GM12878 (cell line): ENCODE measurements at regions not wholly inside any gene's neighbourhood (a gene's known extent, or its start where the extent isn't known, plus 50 kb on each side); places are given as distances from the start of the nearest gene placed in this dataset.

Experiments used
- ATAC-seq: fragments of 200-7000 bp; cut with Tn5 transposase; 3 replicates; pipeline ENCODE4 v1.9.1; 2020; ENCODE audit warnings: mild to moderate bottlenecking, moderate library complexity
- BruUV-seq: library from RNA; stranded (reverse); fragments of 400-500 nt; replicated peaks from 2 replicates; lab custom pipeline; 2021; lab: Mats Ljungman, UMichigan
- CTCF ChIA-PET: fragments of 300-600 bp; sonication (Branson Sonifier 250); formaldehyde crosslinking; extraction: SDS; loops from one replicate; lab custom pipeline; 2021; ENCODE audit warnings: inconsistent platforms; lab: Yijun Ruan, JAX
- POLR2A ChIA-PET: fragments of 350-600 bp; formaldehyde crosslinking; extraction: SDS; loops from one replicate; lab custom pipeline; 2021; ENCODE audit warnings: inconsistent platforms; lab: Charles Lee
- RAD21 ChIA-PET: fragments of 300-600 bp; sonication (Branson Sonifier 250); formaldehyde crosslinking; loops from one replicate; lab custom pipeline; 2023; ENCODE audit warnings: antibody characterized with exemption; ENCODE audit not compliant: unreplicated experiment; lab: Charles Lee
- SMC1A ChIA-PET: fragments of 300-600 bp; sonication (Branson Sonifier 250); formaldehyde crosslinking; loops from one replicate; lab custom pipeline; 2023; ENCODE audit not compliant: unreplicated experiment, uncharacterized antibody; lab: Charles Lee
- DNase-seq: peaks from one replicate; pipeline ENCODE4 v3.0.0-alpha.2; 2011; ENCODE audit warnings: low read depth, low spot score
- FAIRE-seq: peaks from 3 replicates; lab custom pipeline; 2011; peaks lifted over from hg19 to GRCh38; lab: Jason Lieb, UNC
- H2AFZ ChIP-seq: 2 replicates; pipeline ENCODE4 v1.6.0; 2011; ENCODE audit warnings: low read depth, low read length, control low read depth; ENCODE audit not compliant: control insufficient read depth
- H3K27ac ChIP-seq: 2 replicates; pipeline ENCODE4 v1.5.1; 2011; ENCODE audit warnings: control low read depth; ENCODE audit not compliant: control insufficient read depth, insufficient read depth
- H3K27me3 ChIP-seq, 2 experiments: replicated peaks in 1 of 2; 2 replicates each; pipeline versions ENCODE4 v1.6.0 to v1.6.1; 2011; ENCODE audit warnings: low read length in 1 of 2; ENCODE audit not compliant: control insufficient read depth in 2 of 2, insufficient read depth in 2 of 2
- H3K36me3 ChIP-seq, 2 experiments: 2 replicates each; pipeline ENCODE4 v1.5.1; 2011; ENCODE audit warnings: low read length in 1 of 2; ENCODE audit not compliant: control insufficient read depth in 2 of 2, insufficient read depth in 2 of 2
- H3K4me1 ChIP-seq: 2 replicates; pipeline ENCODE4 v1.6.1; 2011; ENCODE audit warnings: mild to moderate bottlenecking, low read length, moderate library complexity, mixed read lengths; ENCODE audit not compliant: control insufficient read depth, insufficient read depth
- H3K4me2 ChIP-seq: 2 replicates; pipeline ENCODE4 v1.6.0; 2011; ENCODE audit warnings: control low read depth; ENCODE audit not compliant: control insufficient read depth, insufficient read depth
- H3K4me3 ChIP-seq: fragments of 200-600 bp; sonication (generic); 2 replicates; pipeline ENCODE4 v1.5.1; 2016
- H3K79me2 ChIP-seq: 2 replicates; pipeline ENCODE4 v1.6.0; 2011; ENCODE audit warnings: low read length; ENCODE audit not compliant: control insufficient read depth, insufficient read depth
- H3K9ac ChIP-seq: 2 replicates; pipeline ENCODE4 v1.8.0; 2011; ENCODE audit warnings: low read length, control low read depth, mixed read lengths; ENCODE audit not compliant: control insufficient read depth, insufficient read depth
- H3K9me3 ChIP-seq: replicated peaks from 3 replicates; pipeline ENCODE4 v1.5.1; 2011; ENCODE audit warnings: mild to moderate bottlenecking, low read length; ENCODE audit not compliant: control insufficient read depth, insufficient read depth
- H4K20me1 ChIP-seq: 2 replicates; pipeline ENCODE4 v1.6.0; 2011; ENCODE audit not compliant: control insufficient read depth, insufficient read depth
- ATF2 ChIP-seq: IDR thresholded peaks from 2 replicates; pipeline ENCODE4 v1.6.1; 2012; ENCODE audit warnings: low read length, inconsistent platforms
- BMI1 ChIP-seq: fragments of 450-650 bp; IDR thresholded peaks from 2 replicates; pipeline ENCODE4 v1.6.1; 2016; ENCODE audit warnings: mild to moderate bottlenecking, moderate library complexity, borderline replicate concordance
- CEBPB ChIP-seq, 2 experiments: fragments of 150-350 bp in 1 of 2; IDR thresholded peaks; 2 replicates each; pipeline ENCODE4 v1.6.1; 2012 to 2014; ENCODE audit warnings: low read depth in 2 of 2, low read length in 2 of 2, borderline replicate concordance in 1 of 2, inconsistent platforms in 1 of 2
- CHD1 ChIP-seq: IDR thresholded peaks from 2 replicates; pipeline ENCODE4 v1.6.1; 2012; ENCODE audit warnings: low read depth, low read length, improper control_type of control experiment
- CHD2 ChIP-seq: IDR thresholded peaks from 2 replicates; pipeline ENCODE4 v1.6.1; 2011; ENCODE audit warnings: low read depth, low read length, improper control_type of control experiment, borderline replicate concordance
- EGR1 ChIP-seq, 2 experiments: IDR thresholded peaks; 1 replicate in 1 of 2; 2 replicates in 1 of 2; pipeline ENCODE4 v1.6.1; 2011 to 2012; ENCODE audit warnings: low read depth in 2 of 2, low read length in 2 of 2, borderline replicate concordance in 1 of 2, mild to moderate bottlenecking in 1 of 2, moderate library complexity in 1 of 2
- EP300 ChIP-seq, 2 experiments: fragments of 150-350 bp in 1 of 2; IDR thresholded peaks; 2 replicates each; pipeline ENCODE4 v1.6.1; 2011 to 2012; ENCODE audit warnings: low read depth in 2 of 2, low read length in 2 of 2, borderline replicate concordance in 1 of 2, improper control_type of control experiment in 1 of 2, inconsistent platforms in 1 of 2; ENCODE audit not compliant: control insufficient read depth in 1 of 2
- ETV6 ChIP-seq, 2 experiments: fragments of 450-650 bp in 1 of 2; IDR thresholded peaks in 1 of 2; conservative IDR thresholded peaks in 1 of 2; 2 replicates each; pipeline ENCODE4 v1.6.1; 2014; ENCODE audit warnings: antibody characterized with exemption in 1 of 2, borderline replicate concordance in 1 of 2, low read depth in 1 of 2, mild to moderate bottlenecking in 1 of 2, moderate library complexity in 1 of 2
- FOXK2 ChIP-seq: fragments of 450-650 bp; IDR thresholded peaks from 2 replicates; pipeline ENCODE4 v1.6.1; 2017; ENCODE audit warnings: mild to moderate bottlenecking, moderate library complexity
- HDGF ChIP-seq: fragments of 450-650 bp; IDR thresholded peaks from 2 replicates; pipeline ENCODE4 v1.6.1; 2016; ENCODE audit warnings: antibody characterized with exemption
- IKZF2 ChIP-seq, 2 experiments: fragments of 450-650 bp; IDR thresholded peaks; 2 replicates each; pipeline ENCODE4 v1.6.1; 2017; ENCODE audit warnings: mild to moderate bottlenecking in 2 of 2, moderate library complexity in 2 of 2
- IRF4 ChIP-seq: IDR thresholded peaks from 2 replicates; pipeline ENCODE4 v1.6.1; 2011; ENCODE audit warnings: low read depth, low read length
- LARP7 ChIP-seq: fragments of 450-650 bp; IDR thresholded peaks from 2 replicates; pipeline ENCODE4 v1.6.1; 2017; ENCODE audit warnings: mild to moderate bottlenecking
- MEF2A ChIP-seq: IDR thresholded peaks from 2 replicates; pipeline ENCODE4 v1.6.1; 2011; ENCODE audit warnings: low read depth, mild to moderate bottlenecking, low read length, moderate library complexity; ENCODE audit not compliant: insufficient read depth
- MXI1 ChIP-seq: fragments of 150-350 bp; IDR thresholded peaks from 2 replicates; pipeline ENCODE4 v1.6.1; 2011; ENCODE audit warnings: low read depth, mild to moderate bottlenecking, inconsistent platforms, low read length, improper control_type of control experiment
- NFXL1 ChIP-seq: fragments of 450-650 bp; IDR thresholded peaks from 2 replicates; pipeline ENCODE4 v1.6.1; 2017; ENCODE audit warnings: antibody characterized with exemption, mild to moderate bottlenecking, borderline replicate concordance
- NFYA ChIP-seq: IDR thresholded peaks from 2 replicates; pipeline ENCODE4 v1.6.1; 2011; ENCODE audit warnings: low read depth, mild to moderate bottlenecking, low read length, improper control_type of control experiment, borderline replicate concordance
- PBX3 ChIP-seq: IDR thresholded peaks from 2 replicates; pipeline ENCODE4 v1.6.1; 2011; ENCODE audit warnings: mild to moderate bottlenecking, low read depth, low read length, moderate library complexity; ENCODE audit not compliant: insufficient replicate concordance
- POLR2A ChIP-seq: IDR thresholded peaks from 2 replicates; pipeline ENCODE4 v1.6.1; 2011; ENCODE audit warnings: low read depth, mild to moderate bottlenecking, low read length
- RCOR1 ChIP-seq: conservative IDR thresholded peaks from 2 replicates; pipeline ENCODE4 v1.6.1; 2012; ENCODE audit warnings: low read depth, low read length, improper control_type of control experiment
- SMC3 ChIP-seq: IDR thresholded peaks from 2 replicates; pipeline ENCODE4 v1.6.1; 2011; ENCODE audit warnings: low read length, improper control_type of control experiment, borderline replicate concordance
- ZNF217 ChIP-seq: fragments of 450-650 bp; IDR thresholded peaks from 2 replicates; pipeline ENCODE4 v1.6.1; 2017; ENCODE audit warnings: antibody characterized with exemption, mild to moderate bottlenecking
- WGBS: methylation state at CpG from one replicate; pipeline ENCODE4 v1.1.6; 2016; ENCODE audit warnings: low lambda C conversion rate; ENCODE audit not compliant: insufficient replicate concordance, insufficient coverage; ENCODE audit errors: missing lambda C conversion rate; 5-methylcytosine and 5-hydroxymethylcytosine counted together
- in situ Hi-C: fragments of 300-500 bp; cut with MboI; formaldehyde crosslinking; loops from 9 replicates; pipeline ENCODE4 v1.14.3; 2018; ENCODE audit warnings: mixed read lengths
- intact Hi-C: fragments of 100-400 bp; cut with micrococcal nuclease; formaldehyde crosslinking; loops from one replicate; pipeline ENCODE4 v1.14.2; 2022; ENCODE audit not compliant: unreplicated experiment

GRCh38 chr18:64956465-64956864 lies 794.3 kb upstream of the CDH7 start:
- no peaks in the 10 kb centered on the region for H3K79me2 ChIP-seq
- BruUV-seq, result no TSS peak
- POLR2A ChIA-PET, result no interaction called here

GRCh38 chr18:64949885-64950284 lies 800.9 kb upstream of the CDH7 start:
- no peak for ATAC-seq
- in situ Hi-C loops, result no loop called here
- no peak for FAIRE-seq
- SMC1A ChIA-PET, result no interaction called here
- H3K9ac ChIP-seq, result no peak overlapping the region
- H3K27me3 ChIP-seq, result no peaks in the 10 kb centered on the region
- CTCF ChIA-PET, result no interaction called here
- no peak for DNase-seq
- no peaks in the 10 kb centered on the region for H3K79me2 ChIP-seq
- no peaks in the 10 kb centered on the region for H3K4me1 ChIP-seq
- H3K27ac ChIP-seq, result no peak overlapping the region
- BruUV-seq, result no TSS peak
- no peaks in the 10 kb centered on the region for H3K9me3 ChIP-seq
- H3K4me3 ChIP-seq, result no peak overlapping the region
- intact Hi-C loops, result no loop called here
- no peak overlapping the region for H2AFZ ChIP-seq
- WGBS, result 49% methylated on average over 4 of the region's 4 CpGs
- RAD21 ChIA-PET, result no interaction called here
- no peaks in the 10 kb centered on the region for H3K36me3 ChIP-seq
- POLR2A ChIA-PET, result no interaction called here
- no peaks in the 10 kb centered on the region for H4K20me1 ChIP-seq
- H3K4me2 ChIP-seq, result no peak overlapping the region
- no peak for TF ChIP-seq CHD1
- no peak for TF ChIP-seq IRF4
- no peak for TF ChIP-seq ATF2
- TF ChIP-seq EP300 (IDR thresholded peaks at IDR 0.05; ENCODE audit: borderline replicate concordance in 1 of 2, control insufficient read depth in 1 of 2, low read depth in 2 of 2, low read length in 2 of 2), result no peak
- TF ChIP-seq CHD2, result no peak
- TF ChIP-seq ETV6 (conservative IDR thresholded peaks at IDR 0.05 in 1 of 2, IDR thresholded peaks at IDR 0.05 in 1 of 2; ENCODE audit: borderline replicate concordance in 1 of 2, low read depth in 1 of 2), result no peak
- TF ChIP-seq CEBPB (IDR thresholded peaks at IDR 0.05; ENCODE audit: borderline replicate concordance in 1 of 2, low read depth in 2 of 2, low read length in 2 of 2), result no peak
- no peak for TF ChIP-seq BMI1
- TF ChIP-seq EGR1 (IDR thresholded peaks at IDR 0.05; ENCODE audit: borderline replicate concordance in 1 of 2, low read depth in 2 of 2, low read length in 2 of 2), result no peak
- no peak for TF ChIP-seq NFYA
- TF ChIP-seq POLR2A, result no peak

More at GRCh38 chr18:64956465-64956864, 794.3 kb upstream of the CDH7 start:
- no peak overlapping the region for H3K4me3 ChIP-seq
- no peak overlapping the region for H3K9ac ChIP-seq
- H3K27ac ChIP-seq, result no peak overlapping the region
- SMC1A ChIA-PET, result no interaction called here
- intact Hi-C loops (no loop called here), in situ Hi-C loops (no loop called here)
- FAIRE-seq (no peak), DNase-seq (no peak), ATAC-seq (no peak)
- RAD21 ChIA-PET, result no interaction called here
- no peak overlapping the region for H3K4me2 ChIP-seq
- no peaks in the 10 kb centered on the region for H3K27me3 ChIP-seq
- no peaks in the 10 kb centered on the region for H3K36me3 ChIP-seq
- no peaks in the 10 kb centered on the region for H4K20me1 ChIP-seq
- H3K9me3 ChIP-seq, result no peaks in the 10 kb centered on the region
- CTCF ChIA-PET, result no interaction called here
- TF ChIP-seq MEF2A, result no peak
- no peak for TF ChIP-seq FOXK2
- TF ChIP-seq ZNF217, result no peak
- TF ChIP-seq RCOR1, result no peak
- no peak for TF ChIP-seq LARP7
- TF ChIP-seq SMC3, result no peak
- no peak for TF ChIP-seq MXI1
- TF ChIP-seq NFXL1, result no peak
- TF ChIP-seq IKZF2 (IDR thresholded peaks at IDR 0.05), result no peak
- TF ChIP-seq PBX3, result no peak
- TF ChIP-seq HDGF, result no peak
- TF ChIP-seq NFYA, result no peak
- WGBS, result 34% methylated on average over 3 of the region's 3 CpGs
- H3K4me1 ChIP-seq, result no peaks in the 10 kb centered on the region
- H2AFZ ChIP-seq, result no peak overlapping the region
